ENCODE measurements at regions not wholly inside any gene's neighbourhood (a gene's known extent, or its start where the extent isn't known, plus 50 kb on each side); places are given as distances from the start of the nearest gene placed in this dataset.
A peak's percentile ranks its signal among the peaks of the same experiment; 100 is the strongest.

DNA sequence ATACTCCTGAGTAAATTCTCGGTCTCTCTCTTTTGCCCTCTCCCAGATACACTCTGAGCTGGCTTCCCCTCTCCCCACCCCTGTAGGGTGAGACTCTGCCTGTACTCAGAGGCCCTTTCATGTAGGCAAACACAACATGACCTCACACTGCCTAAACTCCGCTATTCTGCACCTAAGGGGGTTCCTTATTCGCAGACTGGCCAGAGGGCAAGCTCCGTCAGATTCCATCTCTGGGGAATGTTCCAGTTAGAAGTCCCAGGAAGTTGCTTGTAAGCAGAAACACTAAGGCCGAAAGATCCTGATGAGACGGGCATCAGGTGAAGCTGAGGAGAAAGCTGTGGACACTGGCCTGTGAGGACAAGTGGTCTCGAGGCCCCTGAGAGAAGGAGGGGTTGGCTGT is 165.9 kb downstream of the KTN1 start:
- intact Hi-C loops (cut with DNase I; ENCODE audit: low total_unique reads), result no loop called here
- WGBS, 2 donors, result 94 to 95% methylated on average over 7 of the region's 7 CpGs
- TF ChIP-seq POLR2A (IDR thresholded peaks at IDR 0.05), result no peak
- TF ChIP-seq, protein P1, sequence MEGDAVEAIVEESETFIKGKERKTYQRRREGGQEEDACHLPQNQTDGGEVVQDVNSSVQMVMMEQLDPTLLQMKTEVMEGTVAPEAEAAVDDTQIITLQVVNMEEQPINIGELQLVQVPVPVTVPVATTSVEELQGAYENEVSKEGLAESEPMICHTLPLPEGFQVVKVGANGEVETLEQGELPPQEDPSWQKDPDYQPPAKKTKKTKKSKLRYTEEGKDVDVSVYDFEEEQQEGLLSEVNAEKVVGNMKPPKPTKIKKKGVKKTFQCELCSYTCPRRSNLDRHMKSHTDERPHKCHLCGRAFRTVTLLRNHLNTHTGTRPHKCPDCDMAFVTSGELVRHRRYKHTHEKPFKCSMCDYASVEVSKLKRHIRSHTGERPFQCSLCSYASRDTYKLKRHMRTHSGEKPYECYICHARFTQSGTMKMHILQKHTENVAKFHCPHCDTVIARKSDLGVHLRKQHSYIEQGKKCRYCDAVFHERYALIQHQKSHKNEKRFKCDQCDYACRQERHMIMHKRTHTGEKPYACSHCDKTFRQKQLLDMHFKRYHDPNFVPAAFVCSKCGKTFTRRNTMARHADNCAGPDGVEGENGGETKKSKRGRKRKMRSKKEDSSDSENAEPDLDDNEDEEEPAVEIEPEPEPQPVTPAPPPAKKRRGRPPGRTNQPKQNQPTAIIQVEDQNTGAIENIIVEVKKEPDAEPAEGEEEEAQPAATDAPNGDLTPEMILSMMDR (IDR thresholded peaks at IDR 0.05), result no peak
- no peak for DNase-seq (ENCODE audit: low spot score in 2 of 2)
- H3K4me3 ChIP-seq (ENCODE audit: low read depth, poor library complexity, severe bottlenecking), result no peak overlapping the region

DNA sequence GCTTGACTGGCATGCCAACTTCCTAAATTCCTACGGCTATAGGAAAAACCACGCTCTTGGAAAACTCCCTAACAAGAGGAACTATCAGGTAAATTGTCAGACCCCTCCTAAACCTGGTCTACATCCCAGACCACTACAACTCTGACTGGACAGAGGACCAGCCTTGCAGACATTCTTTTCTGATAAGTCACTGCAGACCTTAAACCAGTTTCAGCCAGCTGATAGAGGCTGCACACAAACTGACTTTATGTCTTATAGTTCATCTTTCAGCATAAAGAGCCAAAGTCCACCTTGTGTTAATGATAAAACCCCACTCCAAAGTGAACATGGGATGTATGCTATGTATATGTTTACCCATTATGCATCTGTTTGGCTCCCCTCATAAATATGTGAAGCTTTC is 166.6 kb downstream of the KTN1 start:
- 94 to 96% methylated on average over 2 of the region's 2 CpGs for WGBS, 2 donors
- TF ChIP-seq POLR2A (IDR thresholded peaks at IDR 0.05), result no peak
- TF ChIP-seq, protein P1 (IDR thresholded peaks at IDR 0.05), result no peak
- intact Hi-C loops (cut with DNase I; ENCODE audit: low total_unique reads), result no loop called here
- no peak overlapping the region for H3K4me3 ChIP-seq (ENCODE audit: low read depth, poor library complexity, severe bottlenecking)
- DNase-seq (ENCODE audit: low spot score in 2 of 2), result no peak

DNA sequence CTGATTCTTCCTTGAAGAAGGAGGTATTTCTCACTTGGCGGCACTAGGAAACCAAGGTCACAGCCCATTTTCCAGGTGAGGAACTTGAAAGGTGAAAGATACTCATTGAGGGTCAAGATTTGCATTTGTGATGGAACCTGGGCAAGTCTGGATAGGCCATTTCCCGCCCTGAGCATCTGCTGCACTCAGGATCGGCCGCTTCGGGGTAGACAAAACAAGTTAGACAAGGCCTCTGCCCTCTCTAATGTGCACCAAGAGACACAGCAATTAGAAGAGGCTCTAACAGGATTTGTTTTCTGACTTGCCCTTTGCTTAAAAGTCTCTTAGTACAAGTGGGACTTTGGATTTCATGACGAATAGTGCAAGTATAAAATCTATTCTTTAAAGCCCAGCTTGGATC is 167.2 kb downstream of the KTN1 start:
- no peak for DNase-seq (ENCODE audit: low spot score in 2 of 2)
- intact Hi-C loops (cut with DNase I; ENCODE audit: low total_unique reads), result no loop called here
- no peak overlapping the region for H3K4me3 ChIP-seq (ENCODE audit: low read depth, poor library complexity, severe bottlenecking)
- TF ChIP-seq, protein P1 (IDR thresholded peaks at IDR 0.05), result no peak
- TF ChIP-seq POLR2A (IDR thresholded peaks at IDR 0.05), result no peak
- WGBS, 2 donors, result 58 to 59% methylated on average over 6 of the region's 6 CpGs

DNA sequence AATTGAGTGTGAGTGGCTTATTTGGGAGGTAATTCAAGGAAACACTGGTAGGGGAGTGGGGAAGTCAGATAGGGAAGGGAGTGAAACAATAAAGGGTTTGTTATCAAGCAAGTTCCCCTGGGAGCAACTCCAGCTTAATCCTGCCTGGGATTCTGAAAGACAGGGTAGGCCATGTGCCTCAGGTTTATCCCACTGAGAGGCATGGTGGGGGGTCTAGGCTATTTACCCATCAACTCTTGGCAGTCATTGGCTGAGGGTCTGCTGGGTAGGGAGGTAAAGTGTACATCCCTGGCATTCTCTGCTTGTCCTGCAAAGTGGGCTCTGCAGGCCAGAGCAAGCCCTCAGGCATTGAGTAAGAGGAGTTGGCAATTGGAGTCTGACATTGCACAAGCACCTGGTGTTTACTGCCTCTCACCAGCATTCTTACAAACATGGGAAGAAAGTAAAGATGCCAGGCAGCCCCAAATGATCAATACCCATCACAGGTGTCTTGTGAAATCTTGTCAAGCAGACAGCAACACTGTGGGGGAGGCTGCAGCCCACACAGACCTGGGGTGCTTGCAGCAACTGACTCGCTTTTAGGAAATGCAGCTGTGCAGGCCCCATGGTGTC is 169.3 kb downstream of the KTN1 start:
- no peak for TF ChIP-seq POLR2A (IDR thresholded peaks at IDR 0.05)
- TF ChIP-seq, protein P1 (IDR thresholded peaks at IDR 0.05), result no peak
- DNase-seq (ENCODE audit: low spot score in 2 of 2), result peak in 1 of 2 donors; percentile 75
- intact Hi-C loops (cut with DNase I; ENCODE audit: low total_unique reads), result no loop called here
- WGBS, 2 donors, result 91 to 96% methylated on average over 1 of the region's 1 CpG
- H3K4me3 ChIP-seq (ENCODE audit: low read depth, poor library complexity, severe bottlenecking), result no peak overlapping the region

DNA sequence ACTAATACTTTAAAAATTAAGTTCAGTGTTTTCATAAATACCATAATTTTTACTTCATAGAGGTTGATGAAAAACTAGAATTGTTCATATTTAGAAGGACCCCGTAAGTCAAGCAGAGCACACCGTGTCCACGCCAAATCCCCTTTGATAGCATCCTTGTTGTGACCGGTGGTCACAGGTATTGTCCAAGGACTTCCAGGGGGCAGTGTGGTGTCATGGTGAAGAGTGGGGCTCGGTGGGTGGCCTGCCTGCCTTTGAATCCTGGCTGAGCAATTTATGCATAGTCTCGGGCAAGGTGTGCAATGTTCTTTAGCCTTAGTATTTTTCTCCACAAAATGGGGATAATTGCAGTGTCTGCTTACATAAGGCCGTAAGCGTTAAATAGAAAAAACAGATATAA is 169.9 kb downstream of the KTN1 start:
- 92 to 95% methylated on average over 8 of the region's 8 CpGs for WGBS, 2 donors
- intact Hi-C loops (cut with DNase I; ENCODE audit: low total_unique reads), result no loop called here
- DNase-seq (ENCODE audit: low spot score in 2 of 2), result peak in 1 of 2 donors; percentile 40
- no peak for TF ChIP-seq POLR2A (IDR thresholded peaks at IDR 0.05)
- TF ChIP-seq, protein P1 (IDR thresholded peaks at IDR 0.05), result no peak
- no peak overlapping the region for H3K4me3 ChIP-seq (ENCODE audit: low read depth, poor library complexity, severe bottlenecking)
